Mesenchymal stem cell (in vitro differentiated cells and primary cell): ENCODE measurements at regions not wholly inside any gene's neighbourhood (a gene's known extent, or its start where the extent isn't known, plus 50 kb on each side); places are given as distances from the start of the nearest gene placed in this dataset.

Source experiments
- DNase-seq: peaks from one replicate; pipeline ENCODE4 v3.0.0-alpha.2; 2013
- H2AFZ ChIP-seq: one replicate; pipeline ENCODE4 v1.6.1; 2013; ENCODE audit warnings: low read depth, mild to moderate bottlenecking, control low read depth, inconsistent platforms, low read length, moderate library complexity
- H2AK5ac ChIP-seq: 2 replicates; pipeline ENCODE4 v1.6.1; 2013; ENCODE audit warnings: low read length, moderate library complexity, mild to moderate bottlenecking, inconsistent platforms; ENCODE audit not compliant: severe bottlenecking
- H2BK120ac ChIP-seq: one replicate; pipeline ENCODE4 v1.6.1; 2013; ENCODE audit warnings: low read depth, mild to moderate bottlenecking, inconsistent platforms, low read length, moderate library complexity
- H2BK12ac ChIP-seq, 2 experiments: one replicate each; pipeline ENCODE4 v1.6.1; 2013; ENCODE audit warnings: inconsistent platforms in 2 of 2, low read length in 2 of 2, mild to moderate bottlenecking in 2 of 2, moderate library complexity in 2 of 2, control low read depth in 1 of 2
- H2BK15ac ChIP-seq: one replicate; pipeline ENCODE4 v1.6.1; 2013; ENCODE audit warnings: mild to moderate bottlenecking, low read depth, inconsistent platforms; ENCODE audit not compliant: poor library complexity, severe bottlenecking
- H2BK5ac ChIP-seq: 2 replicates; pipeline ENCODE4 v1.6.1; 2013; ENCODE audit warnings: low read depth, mild to moderate bottlenecking, low read length, control low read depth, inconsistent platforms; ENCODE audit not compliant: poor library complexity, severe bottlenecking
- H3K14ac ChIP-seq, 2 experiments: one replicate each; pipeline ENCODE4 v1.6.1; 2013; ENCODE audit warnings: inconsistent platforms in 2 of 2, low read length in 2 of 2, control low read depth in 1 of 2, mild to moderate bottlenecking in 1 of 2, moderate library complexity in 1 of 2
- H3K18ac ChIP-seq, 2 experiments: one replicate each; pipeline ENCODE4 v1.6.1; 2013; ENCODE audit warnings: inconsistent platforms in 2 of 2, low read length in 2 of 2, control low read depth in 1 of 2, low read depth in 1 of 2, mild to moderate bottlenecking in 1 of 2
- H3K23ac ChIP-seq, 2 experiments: one replicate each; pipeline ENCODE4 v1.6.1; 2013; ENCODE audit warnings: inconsistent platforms in 2 of 2, low read length in 2 of 2, mild to moderate bottlenecking in 2 of 2, moderate library complexity in 2 of 2, control low read depth in 1 of 2
- H3K27ac ChIP-seq: 2 replicates; pipeline ENCODE4 v1.5.1; 2013; ENCODE audit warnings: mild to moderate bottlenecking, moderate library complexity, low read length, control low read depth, inconsistent platforms; ENCODE audit not compliant: poor library complexity, severe bottlenecking
- H3K27me3 ChIP-seq, 2 experiments: 2 replicates each; pipeline versions ENCODE4 v1.6.1 to v1.7.0; 2013; ENCODE audit warnings: low read length in 2 of 2, mild to moderate bottlenecking in 2 of 2, moderate library complexity in 2 of 2, control low read depth in 1 of 2, inconsistent platforms in 1 of 2; ENCODE audit not compliant: control insufficient read depth in 1 of 2, insufficient read depth in 1 of 2
- H3K36me3 ChIP-seq, 2 experiments: 2 replicates each; pipeline versions ENCODE4 v1.6.1 to v1.7.0; 2013; ENCODE audit warnings: low read length in 2 of 2, control low read depth in 1 of 2, inconsistent platforms in 1 of 2, low read depth in 1 of 2, mild to moderate bottlenecking in 1 of 2; ENCODE audit not compliant: insufficient read depth in 2 of 2, control insufficient read depth in 1 of 2
- H3K4ac ChIP-seq, 2 experiments: one replicate each; pipeline ENCODE4 v1.6.1; 2013; ENCODE audit warnings: inconsistent platforms in 2 of 2, low read length in 2 of 2, mild to moderate bottlenecking in 2 of 2, moderate library complexity in 2 of 2, control low read depth in 1 of 2, low read depth in 1 of 2
- H3K4me1 ChIP-seq: 2 replicates; pipeline ENCODE4 v1.6.1; 2013; ENCODE audit warnings: low read depth, low read length, control low read depth; ENCODE audit not compliant: control insufficient read depth, insufficient read depth
- H3K4me2 ChIP-seq: 2 replicates; pipeline ENCODE4 v1.6.1; 2013; ENCODE audit warnings: low read length, mild to moderate bottlenecking, inconsistent platforms; ENCODE audit not compliant: poor library complexity, severe bottlenecking
- H3K4me3 ChIP-seq, 2 experiments: 2 replicates each; pipeline versions ENCODE4 v1.5.1 to v1.7.0; 2013; ENCODE audit warnings: low read length in 2 of 2, mild to moderate bottlenecking in 2 of 2, control low read depth in 1 of 2, low read depth in 1 of 2; ENCODE audit not compliant: insufficient read depth in 1 of 2
- H3K79me1 ChIP-seq: replicated peaks from 2 replicates; pipeline ENCODE4 v1.6.1; 2013; ENCODE audit warnings: mild to moderate bottlenecking, control low read depth, low read length, inconsistent platforms; ENCODE audit not compliant: poor library complexity, severe bottlenecking
- H3K9ac ChIP-seq: 2 replicates; pipeline ENCODE4 v1.7.0; 2013; ENCODE audit warnings: mild to moderate bottlenecking, low read length, moderate library complexity
- H3K9me3 ChIP-seq: 2 replicates; pipeline ENCODE4 v1.7.0; 2013; ENCODE audit warnings: mild to moderate bottlenecking, low read length; ENCODE audit not compliant: control insufficient read depth
- H4K8ac ChIP-seq: one replicate; pipeline ENCODE4 v1.6.1; 2013; ENCODE audit warnings: inconsistent platforms, mild to moderate bottlenecking, low read length, moderate library complexity
- H4K91ac ChIP-seq: one replicate; pipeline ENCODE4 v1.6.1; 2013; ENCODE audit warnings: mild to moderate bottlenecking, low read length, inconsistent platforms
- WGBS: methylation state at CpG from one replicate; pipeline ENCODE4 v1.1.7; 2013; ENCODE audit warnings: mixed read lengths; 5-methylcytosine and 5-hydroxymethylcytosine counted together

DNA sequence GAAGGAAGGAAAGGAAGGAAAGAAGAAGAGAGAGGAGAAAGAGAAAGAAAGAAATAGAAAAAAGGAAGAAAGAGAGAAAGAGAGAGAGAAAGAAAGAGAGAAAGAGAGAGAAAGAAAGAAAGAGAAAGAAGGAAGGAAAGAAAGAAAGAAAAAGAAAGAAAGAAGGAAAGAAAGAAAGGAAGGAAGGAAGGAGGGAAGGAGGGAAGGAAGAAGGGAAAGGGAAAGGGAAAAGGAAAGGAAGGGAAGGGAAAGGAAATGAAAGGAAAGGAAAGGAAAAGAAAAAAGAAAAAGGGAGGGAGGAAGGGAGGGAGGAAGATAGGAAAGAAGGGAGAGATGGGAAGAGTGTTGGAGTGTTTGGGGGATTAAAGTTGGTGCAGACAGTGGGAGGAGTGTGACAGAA, 450.1 kb downstream of the GBE1 start:
- H2AK5ac ChIP-seq: no peak overlapping the region
- H3K9me3 ChIP-seq: peaks cover 6% of the 10 kb centered on the region
- H3K79me1 ChIP-seq: no peaks in the 10 kb centered on the region
- H3K4me1 ChIP-seq: no peaks in the 10 kb centered on the region
- H3K27ac ChIP-seq: no peak overlapping the region
- no peak overlapping the region for H3K4me3 ChIP-seq
- H4K91ac ChIP-seq: no peak overlapping the region
- H2BK120ac ChIP-seq: no peak overlapping the region
- no peaks in the 10 kb centered on the region for H3K36me3 ChIP-seq
- no peak overlapping the region for H2AFZ ChIP-seq
- H3K18ac ChIP-seq: no peak overlapping the region
- no peak overlapping the region for H3K14ac ChIP-seq
- H2BK12ac ChIP-seq: no peak overlapping the region
- H3K27me3 ChIP-seq: no peaks in the 10 kb centered on the region
- no peak overlapping the region for H3K4me2 ChIP-seq
- DNase-seq: no peak
- H2BK15ac ChIP-seq: no peak overlapping the region
- no peak overlapping the region for H3K23ac ChIP-seq
- no peak overlapping the region for H4K8ac ChIP-seq
- H2BK5ac ChIP-seq: no peak overlapping the region
- H3K9ac ChIP-seq: no peak overlapping the region
- no peak overlapping the region for H3K4ac ChIP-seq

DNA sequence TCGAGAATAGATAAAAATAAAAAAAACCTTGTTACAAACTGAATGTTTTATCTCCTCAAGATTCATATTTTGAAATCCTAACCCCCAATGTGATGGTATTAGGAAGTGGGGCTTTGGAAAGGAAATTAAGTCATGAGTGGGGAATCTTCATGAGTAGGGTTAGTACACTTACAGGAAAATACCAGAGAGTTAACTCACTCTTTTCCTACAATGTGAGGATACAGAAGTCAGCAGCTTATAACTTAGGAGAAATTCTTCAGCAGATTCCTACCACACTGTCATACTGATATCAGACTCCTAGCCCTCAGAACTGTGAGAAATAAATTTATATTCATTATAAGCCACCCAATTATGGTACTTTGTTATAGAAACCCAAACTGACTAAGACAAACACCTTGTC, 453.1 kb downstream of the GBE1 start:
- H3K18ac ChIP-seq: no peak overlapping the region
- no peak overlapping the region for H4K91ac ChIP-seq
- no peak overlapping the region for H2BK120ac ChIP-seq
- no peaks in the 10 kb centered on the region for H3K36me3 ChIP-seq
- no peak overlapping the region for H3K4ac ChIP-seq
- H2BK15ac ChIP-seq: no peak overlapping the region
- no peak overlapping the region for H2AK5ac ChIP-seq
- no peak for DNase-seq
- no peak overlapping the region for H3K4me2 ChIP-seq
- no peak overlapping the region for H3K27ac ChIP-seq
- no peak overlapping the region for H3K4me3 ChIP-seq
- H3K23ac ChIP-seq: no peak overlapping the region
- H2BK5ac ChIP-seq: no peak overlapping the region
- WGBS: no CpG with 5 or more reads among the region's 1 CpG
- H3K4me1 ChIP-seq: no peaks in the 10 kb centered on the region
- no peaks in the 10 kb centered on the region for H3K79me1 ChIP-seq
- H3K9me3 ChIP-seq: no peaks in the 10 kb centered on the region
- no peak overlapping the region for H3K14ac ChIP-seq
- no peak overlapping the region for H4K8ac ChIP-seq
- no peak overlapping the region for H2AFZ ChIP-seq
- no peaks in the 10 kb centered on the region for H3K27me3 ChIP-seq
- H3K9ac ChIP-seq: no peak overlapping the region
- no peak overlapping the region for H2BK12ac ChIP-seq

DNA sequence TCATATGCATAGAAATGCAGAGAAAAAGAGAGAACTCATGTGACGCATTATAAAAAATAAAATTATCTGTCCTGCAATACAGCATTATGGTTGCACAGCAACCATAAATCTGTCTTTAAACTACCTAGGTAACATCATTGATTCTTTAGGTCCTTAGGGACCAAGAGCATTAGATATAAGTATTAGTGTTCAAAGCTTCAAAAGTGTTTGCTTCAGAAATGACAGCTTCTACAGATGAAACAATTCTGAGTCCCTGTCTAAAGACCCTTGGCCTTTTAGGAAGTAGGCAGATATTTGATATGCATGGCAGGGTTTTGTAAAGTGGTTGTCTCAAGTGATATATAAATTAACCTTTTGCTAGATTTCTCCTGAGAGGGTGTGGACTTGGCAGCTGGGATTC, 454.2 kb downstream of the GBE1 start:
- Histone ChIP-seq H2AK5ac (no peak overlapping the region), H4K91ac (no peak overlapping the region), H3K9me3 (no peaks in the 10 kb centered on the region), H2BK12ac (no peak overlapping the region), H3K18ac (no peak overlapping the region), H3K4me2 (no peak overlapping the region), H3K36me3 (no peaks in the 10 kb centered on the region), H3K27me3 (no peaks in the 10 kb centered on the region), H4K8ac (no peak overlapping the region), H3K14ac (no peak overlapping the region), H2AFZ (no peak overlapping the region), H2BK120ac (no peak overlapping the region), H3K4ac (no peak overlapping the region), H3K23ac (no peak overlapping the region), H3K4me3 (no peak overlapping the region), H3K9ac (no peak overlapping the region), H3K4me1 (no peaks in the 10 kb centered on the region), H2BK15ac (no peak overlapping the region), H3K79me1 (no peaks in the 10 kb centered on the region), H3K27ac (no peak overlapping the region), H2BK5ac (no peak overlapping the region)
- DNase-seq: no peak
- no CpG with 5 or more reads among the region's 1 CpG for WGBS

DNA sequence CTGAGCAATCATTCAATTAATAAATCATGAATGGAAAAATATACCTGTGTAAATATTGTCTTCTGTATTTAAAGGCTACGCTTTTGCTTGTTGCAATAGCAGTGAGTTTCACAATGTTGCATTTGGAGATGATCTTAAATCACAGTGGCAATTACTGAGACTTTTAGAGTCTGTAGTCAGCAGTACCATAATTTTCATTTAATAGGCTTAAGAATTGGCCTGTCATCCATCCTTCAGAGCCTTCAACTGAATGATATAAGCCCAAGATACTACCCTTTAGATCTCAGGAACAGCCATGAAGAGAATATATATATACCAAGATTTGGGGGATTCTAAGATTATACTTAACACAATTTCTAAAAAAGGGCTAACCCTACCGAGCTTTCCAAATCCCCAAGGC, 458.1 kb downstream of the GBE1 start:
- Histone ChIP-seq H2AFZ (no peak overlapping the region), H3K4me2 (no peak overlapping the region), H3K4me3 (no peak overlapping the region), H3K14ac (no peak overlapping the region), H3K79me1 (no peaks in the 10 kb centered on the region), H2BK12ac (no peak overlapping the region), H4K8ac (no peak overlapping the region), H3K4ac (no peak overlapping the region), H3K4me1 (no peaks in the 10 kb centered on the region), H2BK15ac (no peak overlapping the region), H3K9ac (no peak overlapping the region), H2BK120ac (no peak overlapping the region), H2AK5ac (no peak overlapping the region), H3K18ac (no peak overlapping the region), H4K91ac (no peak overlapping the region), H3K27ac (no peak overlapping the region), H3K23ac (no peak overlapping the region), H2BK5ac (no peak overlapping the region), H3K36me3 (no peaks in the 10 kb centered on the region), H3K27me3 (no peaks in the 10 kb centered on the region), H3K9me3 (no peaks in the 10 kb centered on the region)
- DNase-seq: no peak
- 90% methylated on average over 1 of the region's 2 CpGs for WGBS
